HG03439 (cell line): ENCODE measurements at regions not wholly inside any gene's neighbourhood (a gene's known extent, or its start where the extent isn't known, plus 50 kb on each side); places are given as distances from the start of the nearest gene placed in this dataset.

ENCODE experiments used
- ATAC-seq: cut with Tn5 transposase; IDR thresholded peaks from one replicate; pipeline ENCODE4 v1.9.1; 2021; ENCODE audit warnings: mild to moderate bottlenecking, moderate library complexity; ENCODE audit not compliant: unreplicated experiment

GRCh38 chr13:28548468-28548867 is 53.5 kb upstream of the FLT1 start:
- ATAC-seq, result no peak

GRCh38 chr13:28545583-28546333 is 50.8 kb upstream of the FLT1 start:
- ATAC-seq, result no peak
